ENCODE measurements at regions not wholly inside any gene's neighbourhood (a gene's known extent, or its start where the extent isn't known, plus 50 kb on each side); places are given as distances from the start of the nearest gene placed in this dataset.

GRCh38 chr4:97013711-97014110, 1129.6 kb downstream of the STPG2 start:
- TF ChIP-seq, protein P1, sequence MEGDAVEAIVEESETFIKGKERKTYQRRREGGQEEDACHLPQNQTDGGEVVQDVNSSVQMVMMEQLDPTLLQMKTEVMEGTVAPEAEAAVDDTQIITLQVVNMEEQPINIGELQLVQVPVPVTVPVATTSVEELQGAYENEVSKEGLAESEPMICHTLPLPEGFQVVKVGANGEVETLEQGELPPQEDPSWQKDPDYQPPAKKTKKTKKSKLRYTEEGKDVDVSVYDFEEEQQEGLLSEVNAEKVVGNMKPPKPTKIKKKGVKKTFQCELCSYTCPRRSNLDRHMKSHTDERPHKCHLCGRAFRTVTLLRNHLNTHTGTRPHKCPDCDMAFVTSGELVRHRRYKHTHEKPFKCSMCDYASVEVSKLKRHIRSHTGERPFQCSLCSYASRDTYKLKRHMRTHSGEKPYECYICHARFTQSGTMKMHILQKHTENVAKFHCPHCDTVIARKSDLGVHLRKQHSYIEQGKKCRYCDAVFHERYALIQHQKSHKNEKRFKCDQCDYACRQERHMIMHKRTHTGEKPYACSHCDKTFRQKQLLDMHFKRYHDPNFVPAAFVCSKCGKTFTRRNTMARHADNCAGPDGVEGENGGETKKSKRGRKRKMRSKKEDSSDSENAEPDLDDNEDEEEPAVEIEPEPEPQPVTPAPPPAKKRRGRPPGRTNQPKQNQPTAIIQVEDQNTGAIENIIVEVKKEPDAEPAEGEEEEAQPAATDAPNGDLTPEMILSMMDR (conservative IDR thresholded peaks at IDR 0.05; ENCODE audit: low read length): no peak
- no peak for TF ChIP-seq EZH2phosphoT487 (IDR thresholded peaks at IDR 0.05; ENCODE audit: borderline replicate concordance)
